ENCODE measurements at regions not wholly inside any gene's neighbourhood (a gene's known extent, or its start where the extent isn't known, plus 50 kb on each side); places are given as distances from the start of the nearest gene placed in this dataset.

DNA sequence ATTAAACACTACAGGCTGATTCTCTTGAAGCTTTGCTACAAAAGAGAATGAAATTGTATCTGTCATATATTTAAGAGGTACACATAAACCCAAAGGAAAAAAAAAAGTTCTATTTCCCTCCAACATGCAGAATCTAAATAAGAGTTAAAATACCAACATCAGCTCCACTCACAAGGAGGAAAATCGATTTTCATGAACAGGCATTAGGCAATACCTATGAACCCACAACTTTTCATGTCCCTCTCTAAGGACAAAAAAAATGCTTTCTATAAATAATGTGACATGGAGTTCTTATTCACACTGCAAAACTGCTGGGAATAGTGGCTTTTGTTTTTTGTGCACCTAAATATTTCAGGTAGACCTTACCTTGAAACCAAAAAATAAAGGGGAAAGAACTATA is 192.5 kb downstream of the KLF12 start:
- TF ChIP-seq, protein P1, sequence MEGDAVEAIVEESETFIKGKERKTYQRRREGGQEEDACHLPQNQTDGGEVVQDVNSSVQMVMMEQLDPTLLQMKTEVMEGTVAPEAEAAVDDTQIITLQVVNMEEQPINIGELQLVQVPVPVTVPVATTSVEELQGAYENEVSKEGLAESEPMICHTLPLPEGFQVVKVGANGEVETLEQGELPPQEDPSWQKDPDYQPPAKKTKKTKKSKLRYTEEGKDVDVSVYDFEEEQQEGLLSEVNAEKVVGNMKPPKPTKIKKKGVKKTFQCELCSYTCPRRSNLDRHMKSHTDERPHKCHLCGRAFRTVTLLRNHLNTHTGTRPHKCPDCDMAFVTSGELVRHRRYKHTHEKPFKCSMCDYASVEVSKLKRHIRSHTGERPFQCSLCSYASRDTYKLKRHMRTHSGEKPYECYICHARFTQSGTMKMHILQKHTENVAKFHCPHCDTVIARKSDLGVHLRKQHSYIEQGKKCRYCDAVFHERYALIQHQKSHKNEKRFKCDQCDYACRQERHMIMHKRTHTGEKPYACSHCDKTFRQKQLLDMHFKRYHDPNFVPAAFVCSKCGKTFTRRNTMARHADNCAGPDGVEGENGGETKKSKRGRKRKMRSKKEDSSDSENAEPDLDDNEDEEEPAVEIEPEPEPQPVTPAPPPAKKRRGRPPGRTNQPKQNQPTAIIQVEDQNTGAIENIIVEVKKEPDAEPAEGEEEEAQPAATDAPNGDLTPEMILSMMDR (IDR thresholded peaks at IDR 0.05), result no peak
- TF ChIP-seq POLR2A (IDR thresholded peaks at IDR 0.05), result no peak

Measured in body of pancreas (tissue), 4 donors.